ENCODE measurements at regions not wholly inside any gene's neighbourhood (a gene's known extent, or its start where the extent isn't known, plus 50 kb on each side); places are given as distances from the start of the nearest gene placed in this dataset.

GRCh38 chr4:57199267-57199666 is 89.1 kb upstream of the IGFBP7 start:
- no peaks in the 10 kb centered on the region; the same call in 1 of the 2 replicates for H3K9me2 ChIP-seq (ENCODE audit: insufficient read depth)
- DNase-seq (ENCODE audit: low spot score): no peak
- Mint-ChIP-seq H3K27ac (no peak overlapping the region), H3K36me3 (ENCODE audit: low read depth) (0 out of 3 replicates have a peak, but pooled peaks cover 3% of the 10 kb centered on the region), H3K9me3 (no peaks in the 10 kb centered on the region; the same call in 1 of the 3 replicates), H3K4me3 (no peak overlapping the region), H3K4me1 (peaks cover under 1% of the 10 kb centered on the region), H3K27me3 (ENCODE audit: insufficient read depth, low read depth, poor library complexity) (peaks cover 6% of the 10 kb centered on the region)
- no peaks in the 10 kb centered on the region for H3K36me3 ChIP-seq (ENCODE audit: insufficient read depth)
- H3K27me3 ChIP-seq (ENCODE audit: insufficient read depth): peaks cover under 1% of the 10 kb centered on the region; the same call in 1 of the 2 replicates
- H3K4me3 ChIP-seq: no peak overlapping the region
- no peak for ATAC-seq
- no peaks in the 10 kb centered on the region for H3F3A ChIP-seq (replicated peaks; ENCODE audit: low read depth)
- H3K4me1 ChIP-seq (ENCODE audit: insufficient read depth): peaks cover under 1% of the 10 kb centered on the region; the same call in 1 of the 2 replicates
- H2AFZ ChIP-seq: no peak overlapping the region
- TF ChIP-seq POLR2AphosphoS5 (IDR thresholded peaks at IDR 0.05; ENCODE audit: low read depth): no peak
- TF ChIP-seq EZH2phosphoT487 (IDR thresholded peaks at IDR 0.05; ENCODE audit: unreplicated experiment): no peak
- no peak for TF ChIP-seq CREB1 (CRISPR knock-in tag; IDR thresholded peaks at IDR 0.05; ENCODE audit: low read depth)
- no peak for TF ChIP-seq ZNF331 (CRISPR knock-in tag; IDR thresholded peaks at IDR 0.05; ENCODE audit: low read depth)
- TF ChIP-seq NANOG (IDR thresholded peaks at IDR 0.05; ENCODE audit: borderline replicate concordance): no peak
- H3K4me2 ChIP-seq: no peak overlapping the region
- no peak overlapping the region for H3K27ac ChIP-seq (ENCODE audit: low read depth)
- H3K79me2 ChIP-seq (replicated peaks; ENCODE audit: insufficient read depth): no peaks in the 10 kb centered on the region
- H4K20me1 ChIP-seq (replicated peaks; ENCODE audit: insufficient read depth): no peaks in the 10 kb centered on the region

GRCh38 chr4:57195622-57196021 is 85.4 kb upstream of the IGFBP7 start:
- H3K4me3 Mint-ChIP-seq: no peak overlapping the region
- TF ChIP-seq ZNF331 (CRISPR knock-in tag; IDR thresholded peaks at IDR 0.05; ENCODE audit: low read depth): no peak
- no peak for TF ChIP-seq JUNB (IDR thresholded peaks at IDR 0.05; ENCODE audit: unreplicated experiment)
- no peak for TF ChIP-seq ETS1 (IDR thresholded peaks at IDR 0.05)
- TF ChIP-seq REST (IDR thresholded peaks at IDR 0.05; ENCODE audit: unreplicated experiment): no peak
- no peak for TF ChIP-seq ZNF114 (CRISPR knock-in tag; IDR thresholded peaks at IDR 0.05)
- TF ChIP-seq POLR2AphosphoS5 (IDR thresholded peaks at IDR 0.05; ENCODE audit: low read depth): no peak
- TF ChIP-seq EZH2phosphoT487 (IDR thresholded peaks at IDR 0.05; ENCODE audit: unreplicated experiment): no peak
- no peak for TF ChIP-seq STAT1 (IDR thresholded peaks at IDR 0.05; ENCODE audit: unreplicated experiment)
- TF ChIP-seq CTCF (conservative IDR thresholded peaks at IDR 0.05; ENCODE audit: low read depth in 2 of 2): no peak
- TF ChIP-seq CREB1 (CRISPR knock-in tag; IDR thresholded peaks at IDR 0.05; ENCODE audit: low read depth): no peak

More at GRCh38 chr4:57195622-57196021, 85.4 kb upstream of the IGFBP7 start:
- Histone ChIP-seq H3K36me3 (ENCODE audit: insufficient read depth) (no peaks in the 10 kb centered on the region), H3K4me3 (no peak overlapping the region), H3K4me2 (no peak overlapping the region), H3K9me2 (ENCODE audit: insufficient read depth) (no peaks in the 10 kb centered on the region; the same call in 1 of the 2 replicates), H4K20me1 (replicated peaks; ENCODE audit: insufficient read depth) (no peaks in the 10 kb centered on the region), H2AFZ (0 out of 2 replicates have a peak overlapping the region, but pooled peaks have one; percentile 33), H3K4me1 (ENCODE audit: insufficient read depth) (peaks cover 30% of the 10 kb centered on the region), H3K27ac (ENCODE audit: low read depth) (no peak overlapping the region), H3F3A (replicated peaks; ENCODE audit: low read depth) (no peaks in the 10 kb centered on the region), H3K27me3 (ENCODE audit: insufficient read depth) (peaks cover 17% of the 10 kb centered on the region), H3K79me2 (replicated peaks; ENCODE audit: insufficient read depth) (no peaks in the 10 kb centered on the region)
- 0 out of 3 replicates have a peak, but pooled peaks cover 3% of the 10 kb centered on the region for H3K36me3 Mint-ChIP-seq (ENCODE audit: low read depth)
- peaks cover 33% of the 10 kb centered on the region for H3K4me1 Mint-ChIP-seq
- no peak overlapping the region for H3K27ac Mint-ChIP-seq
- no peaks in the 10 kb centered on the region; the same call in 1 of the 3 replicates for H3K9me3 Mint-ChIP-seq
- H3K27me3 Mint-ChIP-seq (ENCODE audit: insufficient read depth, low read depth, poor library complexity): peaks cover 8% of the 10 kb centered on the region
- ATAC-seq (no peak), DNase-seq (ENCODE audit: low spot score) (no peak)

All from GM23338 (cell line).